Heart right ventricle (tissue), 16 donors: ENCODE measurements at regions not wholly inside any gene's neighbourhood (a gene's known extent, or its start where the extent isn't known, plus 50 kb on each side); places are given as distances from the start of the nearest gene placed in this dataset.

ENCODE experiments used
- ATAC-seq, 8 donors: fragments of 200-7000 bp; cut with Tn5 transposase; one replicate each; pipeline ENCODE4 v1.9.1; 2020; ENCODE audit warnings: mild to moderate bottlenecking in 8 of 8, moderate library complexity in 8 of 8, moderate number of reproducible peaks in 1 of 8
- DNase-seq, 2 donors: peaks; one replicate each; pipeline ENCODE4 v3.0.0-alpha.2; 2020
- H3K27ac ChIP-seq, 10 donors: fragments of 200-600 bp; sonication (generic) in 2 of 10; one replicate each; pipeline versions ENCODE4 v1.5.0 to v1.8.0; 2020 to 2022; ENCODE audit warnings: mild to moderate bottlenecking in 3 of 10
- H3K27me3 ChIP-seq, 7 donors: fragments of 200-600 bp; one replicate each; pipeline ENCODE4 v1.8.0; 2021 to 2022; ENCODE audit warnings: mild to moderate bottlenecking in 2 of 7
- H3K36me3 ChIP-seq, 9 donors: fragments of 200-600 bp; sonication (generic) in 1 of 9; one replicate each; pipeline versions ENCODE4 v1.5.0 to v1.8.0; 2020 to 2022; ENCODE audit warnings: mild to moderate bottlenecking in 2 of 9
- H3K4me1 ChIP-seq, 9 donors: fragments of 200-600 bp; sonication (generic) in 1 of 9; one replicate each; pipeline versions ENCODE4 v1.5.0 to v1.8.0; 2020 to 2022; ENCODE audit warnings: mild to moderate bottlenecking in 4 of 9
- H3K4me3 ChIP-seq, 10 donors: fragments of 200-600 bp; sonication (generic) in 2 of 10; one replicate each; pipeline versions ENCODE4 v1.5.0 to v1.8.0; 2020 to 2022; ENCODE audit warnings: mild to moderate bottlenecking in 7 of 10, moderate library complexity in 2 of 10
- H3K9me3 ChIP-seq, 11 donors: fragments of 200-600 bp in 10 of 11; sonication (generic) in 2 of 11; one replicate each; pipeline versions ENCODE4 v1.5.0 to v1.8.0; 2013 to 2022; ENCODE audit warnings: mild to moderate bottlenecking in 2 of 11, control low read depth in 1 of 11, moderate library complexity in 1 of 11
- CTCF ChIP-seq, 9 donors: fragments of 200-600 bp; sonication (generic) in 2 of 9; IDR thresholded peaks; one replicate each; pipeline versions ENCODE4 v1.5.0 to v1.8.0; 2021 to 2022; ENCODE audit warnings: antibody characterized with exemption in 9 of 9, mild to moderate bottlenecking in 5 of 9, moderate library complexity in 1 of 9
- WGBS, 2 donors: extraction: QIAGEN DNeasy Blood & Tissue Kit; methylation state at CpG; one replicate each; pipeline ENCODE4 v1.1.7; 2013; ENCODE audit warnings: inconsistent platforms in 1 of 2; 5-methylcytosine and 5-hydroxymethylcytosine counted together
- intact Hi-C, 10 donors: fragments of 100-400 bp; cut with DNase I; formaldehyde crosslinking; loops; one replicate each; pipeline versions ENCODE4 v1.11.1 to v1.14.2; 2022
- donor health status: Arrhythmogenic right ventricular cardiomyopathy.
- donor health status: ischemic (EF 13 %, LVEDD 7.1; RV severe dilation, severe dysfunction).
- donor health status: healthy with polysubstance abuse.
- donor health status: DM: no; HTN: yes; CAD: no.
- donor health status: DM: no; HTN: no; CAD: no.
- donor health status: ischemic (EF 25% LVEDD 6.9; RV normal size, moderate dysfunction).
- donor health status: ischemic (EF 25% LVEDD 5.7; RV mildly dilated, moderate dysfunction).
- donor health status: healthy.
- donor health status: DM: yes; HTN: yes; CAD: no.
- donor health status: Ischemic cardiomyopathy.
- donor health status: ischemic (EF 35%, LVEDD 5.7; RV mildly dilated, moderate dysfunction).
- donor health status: nonischemic (EF 11% LVEDD 7.7; RV severe dilation, severe dysfunction).
- donor health status: DM: yes; HTN: yes; CAD: no.
- donor health status: PGD.
- donor health status: ischemic (EF 29% LVEDD 5.4; RV normal size, mild dysfunction).
- donor health status: nonischemic (EF 23%, LVEDD 6.1; RV moderate dilation, normal function).

DNA sequence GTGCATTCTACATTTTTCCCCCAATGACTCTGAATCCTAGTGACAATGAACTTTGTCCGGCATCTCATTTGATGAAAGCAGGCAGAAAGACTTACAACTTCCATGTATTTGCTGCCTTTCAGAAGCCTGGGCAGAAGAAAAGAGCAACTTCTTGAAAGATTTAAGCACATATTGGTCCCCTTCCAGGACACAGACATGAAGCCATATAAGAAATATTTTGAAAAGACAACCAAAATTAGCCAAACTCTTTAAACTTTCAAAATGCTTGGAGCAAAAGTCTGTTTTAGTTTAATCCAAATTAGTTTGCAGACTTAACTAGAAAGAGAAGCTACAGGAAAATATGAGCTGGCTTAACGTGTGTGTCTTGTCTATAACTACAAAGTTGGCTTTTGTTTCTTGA, 492.5 kb downstream of the NR4A2 start:
- no peaks in the 10 kb centered on the region for H3K4me1 ChIP-seq
- no peak for TF ChIP-seq CTCF (IDR thresholded peaks at IDR 0.05)
- peaks cover 0 to 5% (median 0%) of the 10 kb centered on the region in 7 donors for H3K27me3 ChIP-seq
- no peaks in the 10 kb centered on the region for H3K9me3 ChIP-seq
- no peak for ATAC-seq
- intact Hi-C loops = no loop called here
- H3K27ac ChIP-seq = no peak overlapping the region
- WGBS, 2 donors = 74 to 84% methylated on average over 2 of the region's 2 CpGs
- H3K36me3 ChIP-seq = no peaks in the 10 kb centered on the region
- no peak overlapping the region for H3K4me3 ChIP-seq
- no peak for DNase-seq

DNA sequence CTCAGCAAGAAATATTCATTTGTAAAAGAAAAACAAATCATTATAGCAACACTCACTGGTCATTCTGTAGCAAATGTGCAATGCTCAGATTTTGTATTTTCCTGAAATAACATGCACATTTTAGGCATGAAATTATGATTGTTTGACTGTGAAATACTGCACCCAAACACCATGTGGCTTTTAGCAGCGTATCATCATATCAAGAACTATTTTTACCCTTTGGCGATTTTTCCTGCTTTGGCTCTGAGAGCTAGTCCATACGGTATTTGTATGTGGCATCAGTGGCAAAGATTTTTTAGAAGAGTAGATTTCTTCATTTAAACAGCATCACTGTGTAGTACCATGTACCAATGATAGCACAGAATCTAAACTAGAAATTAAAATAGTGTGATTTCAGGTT, 493.1 kb downstream of the NR4A2 start:
- no peak for DNase-seq
- no peaks in the 10 kb centered on the region for H3K36me3 ChIP-seq
- peaks cover 0 to 5% (median 0%) of the 10 kb centered on the region in 7 donors for H3K27me3 ChIP-seq
- H3K4me1 ChIP-seq = no peaks in the 10 kb centered on the region
- H3K4me3 ChIP-seq = no peak overlapping the region
- TF ChIP-seq CTCF (IDR thresholded peaks at IDR 0.05) = no peak
- WGBS, 2 donors = 52 to 58% methylated on average over 3 of the region's 3 CpGs
- no peak for ATAC-seq
- intact Hi-C loops = no loop called here
- no peaks in the 10 kb centered on the region for H3K9me3 ChIP-seq
- no peak overlapping the region for H3K27ac ChIP-seq

DNA sequence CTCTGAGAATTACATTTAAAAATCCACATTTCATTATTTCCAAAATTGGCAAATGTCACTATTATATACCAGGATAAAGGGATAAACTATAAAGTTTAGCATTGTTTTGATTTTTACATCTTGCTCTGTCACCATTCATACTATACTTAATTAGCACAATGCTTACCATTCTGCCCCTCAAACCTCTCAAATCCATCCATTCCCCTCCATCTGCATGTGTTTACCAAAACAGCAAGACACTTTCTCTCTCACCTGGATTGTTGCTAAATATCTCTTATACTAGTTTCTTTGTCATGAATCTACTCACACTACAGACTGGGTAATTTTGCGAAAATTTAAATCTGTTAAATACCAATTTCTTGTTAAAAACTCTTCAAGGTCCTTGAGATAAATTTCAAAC, 496.1 kb downstream of the NR4A2 start:
- TF ChIP-seq CTCF (IDR thresholded peaks at IDR 0.05) = no peak
- intact Hi-C loops = no loop called here
- WGBS, 2 donors = 74% methylated on average over 1 of the region's 1 CpG
- DNase-seq (no peak), ATAC-seq (no peak)
- no peaks in the 10 kb centered on the region for H3K27me3 ChIP-seq
- H3K4me3 ChIP-seq = no peak overlapping the region
- no peak overlapping the region for H3K27ac ChIP-seq
- H3K4me1 ChIP-seq = no peaks in the 10 kb centered on the region
- H3K9me3 ChIP-seq = no peaks in the 10 kb centered on the region
- no peaks in the 10 kb centered on the region for H3K36me3 ChIP-seq

GRCh38 chr2:155830817-155831579, 501.5 kb downstream of the NR4A2 start:
- no peak for ATAC-seq
- Histone ChIP-seq H3K9me3 (no peaks in the 10 kb centered on the region), H3K27me3 (no peaks in the 10 kb centered on the region), H3K27ac (no peak overlapping the region), H3K4me3 (no peak overlapping the region), H3K4me1 (no peaks in the 10 kb centered on the region), H3K36me3 (no peaks in the 10 kb centered on the region)
- no peak for DNase-seq
- intact Hi-C loops = no loop called here
- WGBS, 2 donors = 62 to 65% methylated on average over 4 of the region's 4 CpGs
- TF ChIP-seq CTCF (IDR thresholded peaks at IDR 0.05) = no peak
